Stimulated activated CD8-positive, alpha-beta memory T cell treated with anti-CD3 and anti-CD28 coated beads, Interleukin-12 subunit alpha, Interleukin-12 subunit beta, amount 100 ng/mL, for 24 hours (primary cell): ENCODE measurements at regions not wholly inside any gene's neighbourhood (a gene's known extent, or its start where the extent isn't known, plus 50 kb on each side); places are given as distances from the start of the nearest gene placed in this dataset.

Experiments
- DNase-seq: peaks from one replicate; pipeline ENCODE4 v3.0.0-alpha.2; 2020; ENCODE audit errors: extremely low read depth

GRCh38 chrX:65034668-65035445, 58.6 kb upstream of the ZC4H2 start, which contains the start of gene ZC3H12B:
Gene ZC3H12B, plus strand, starts transcription at chrX:65034826.
- peak; percentile 54 for DNase-seq

GRCh38 chrX:65034292-65034667, 58.0 kb upstream of the ZC4H2 start:
- no peak for DNase-seq
